Adrenal gland (tissue), 9 donors: ENCODE measurements at regions not wholly inside any gene's neighbourhood (a gene's known extent, or its start where the extent isn't known, plus 50 kb on each side); places are given as distances from the start of the nearest gene placed in this dataset.
"Not testable (repeated sequence)": the region's sequence is repeated elsewhere in the genome, so short reads cannot be mapped to it uniquely, and the experiment has no call there.

ENCODE experiments used
- DNase-seq, 7 donors: peaks; one replicate each; pipeline ENCODE4 v3.0.0-alpha.2; 2019 to 2020
- H3K27ac ChIP-seq, 5 donors: fragments of 200-600 bp; sonication (generic) in 4 of 5; 1 replicate in 3 of 5; 2 replicates in 2 of 5; pipeline versions ENCODE4 v1.5.1 to v1.8.0; 2016 to 2020; ENCODE audit warnings: mild to moderate bottlenecking in 1 of 5
- H3K27me3 ChIP-seq: fragments of 200-600 bp; 2 replicates; pipeline ENCODE4 v1.8.0; 2021
- H3K36me3 ChIP-seq, 2 donors: fragments of 200-600 bp; replicated peaks in 1 of 2; 1 replicate in 1 of 2; 2 replicates in 1 of 2; pipeline versions ENCODE4 v1.5.1 to v1.8.0; 2018 to 2022
- H3K4me1 ChIP-seq, 2 donors: fragments of 200-600 bp; replicated peaks in 1 of 2; 1 replicate in 1 of 2; 2 replicates in 1 of 2; pipeline versions ENCODE4 v1.5.1 to v1.8.0; 2018 to 2021
- H3K4me3 ChIP-seq, 4 donors: fragments of 200-600 bp; sonication (generic) in 3 of 4; one replicate each; pipeline ENCODE4 v1.5.1; 2016 to 2018
- H3K9me3 ChIP-seq, 3 donors: fragments of 200-600 bp; sonication (generic) in 1 of 3; replicated peaks in 1 of 3; 1 replicate in 2 of 3; 2 replicates in 1 of 3; pipeline versions ENCODE4 v1.5.1 to v1.8.0; 2016 to 2021
- POLR2A ChIP-seq, 2 donors: fragments of 450-650 bp; IDR thresholded peaks; one replicate each; pipeline ENCODE4 v1.6.1; 2017; ENCODE audit warnings: antibody characterized with exemption in 2 of 2, mild to moderate bottlenecking in 2 of 2, moderate library complexity in 1 of 2
- WGBS, 4 donors: extraction: QIAGEN DNeasy Blood & Tissue Kit in 2 of 4; methylation state at CpG; one replicate each; pipeline versions ENCODE4 v1.1.5 to v1.1.7; 2013 to 2017; 5-methylcytosine and 5-hydroxymethylcytosine counted together
- intact Hi-C, 2 donors: fragments of 100-400 bp; cut with DNase I; formaldehyde crosslinking; loops; one replicate each; pipeline versions ENCODE4 v1.14.1 to v1.15.0; 2022 to 2023
- TF ChIP-seq, protein P1 (sequence below), 6 experiments: fragments of 450-650 bp in 4 of 6; fragments of 200-600 bp in 2 of 6; sonication (generic) in 1 of 6; IDR thresholded peaks; 1 replicate in 5 of 6; 2 replicates in 1 of 6; pipeline versions ENCODE4 v1.5.1 to v1.8.0; 2016 to 2021; ENCODE audit warnings: antibody characterized with exemption in 6 of 6, mild to moderate bottlenecking in 2 of 6, moderate library complexity in 1 of 6
- donor health status: healthy with polysubstance abuse.
- donor health status: Bipolar disorder and iron deficiency.
- donor health status: DM: yes; HTN: yes; CAD: no.
- donor health status: DM: no; HTN: no; CAD: no.
- donor health status: DM: no; HTN: no; CAD: no.

DNA sequence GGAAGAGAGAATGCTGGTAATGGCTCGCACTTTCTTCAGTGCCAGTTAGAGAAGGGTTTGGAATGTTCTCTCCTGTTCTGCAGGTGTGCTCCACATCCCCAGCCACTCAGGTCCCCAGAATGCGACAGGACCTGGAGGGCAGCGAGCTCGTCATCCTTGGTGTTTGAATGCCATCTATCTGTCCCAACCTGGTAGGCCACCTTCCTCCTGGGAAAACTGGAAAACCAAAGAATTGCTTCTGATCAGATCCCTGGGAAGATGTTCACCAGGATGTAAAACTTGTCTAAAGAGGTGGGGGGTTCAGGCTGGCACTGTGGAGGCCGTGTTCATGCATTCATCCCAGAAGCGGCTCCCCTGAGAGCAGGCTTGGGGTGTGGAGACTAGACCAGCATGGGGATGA, 379.5 kb downstream of the GLRX3 start:
- Histone ChIP-seq H3K36me3 (no peaks in the 10 kb centered on the region), H3K4me3 (no peak overlapping the region), H3K4me1 (no peaks in the 10 kb centered on the region), H3K9me3 (no peaks in the 10 kb centered on the region), H3K27me3 (peaks cover 10% of the 10 kb centered on the region), H3K27ac (no peak overlapping the region)
- no peak for DNase-seq
- TF ChIP-seq, protein P1, sequence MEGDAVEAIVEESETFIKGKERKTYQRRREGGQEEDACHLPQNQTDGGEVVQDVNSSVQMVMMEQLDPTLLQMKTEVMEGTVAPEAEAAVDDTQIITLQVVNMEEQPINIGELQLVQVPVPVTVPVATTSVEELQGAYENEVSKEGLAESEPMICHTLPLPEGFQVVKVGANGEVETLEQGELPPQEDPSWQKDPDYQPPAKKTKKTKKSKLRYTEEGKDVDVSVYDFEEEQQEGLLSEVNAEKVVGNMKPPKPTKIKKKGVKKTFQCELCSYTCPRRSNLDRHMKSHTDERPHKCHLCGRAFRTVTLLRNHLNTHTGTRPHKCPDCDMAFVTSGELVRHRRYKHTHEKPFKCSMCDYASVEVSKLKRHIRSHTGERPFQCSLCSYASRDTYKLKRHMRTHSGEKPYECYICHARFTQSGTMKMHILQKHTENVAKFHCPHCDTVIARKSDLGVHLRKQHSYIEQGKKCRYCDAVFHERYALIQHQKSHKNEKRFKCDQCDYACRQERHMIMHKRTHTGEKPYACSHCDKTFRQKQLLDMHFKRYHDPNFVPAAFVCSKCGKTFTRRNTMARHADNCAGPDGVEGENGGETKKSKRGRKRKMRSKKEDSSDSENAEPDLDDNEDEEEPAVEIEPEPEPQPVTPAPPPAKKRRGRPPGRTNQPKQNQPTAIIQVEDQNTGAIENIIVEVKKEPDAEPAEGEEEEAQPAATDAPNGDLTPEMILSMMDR (IDR thresholded peaks at IDR 0.05) = no peak
- intact Hi-C loops = no loop called here
- 77 to 83% (median 81%) methylated on average over 5 to 6 of the region's 6 CpGs for WGBS, 4 donors

DNA sequence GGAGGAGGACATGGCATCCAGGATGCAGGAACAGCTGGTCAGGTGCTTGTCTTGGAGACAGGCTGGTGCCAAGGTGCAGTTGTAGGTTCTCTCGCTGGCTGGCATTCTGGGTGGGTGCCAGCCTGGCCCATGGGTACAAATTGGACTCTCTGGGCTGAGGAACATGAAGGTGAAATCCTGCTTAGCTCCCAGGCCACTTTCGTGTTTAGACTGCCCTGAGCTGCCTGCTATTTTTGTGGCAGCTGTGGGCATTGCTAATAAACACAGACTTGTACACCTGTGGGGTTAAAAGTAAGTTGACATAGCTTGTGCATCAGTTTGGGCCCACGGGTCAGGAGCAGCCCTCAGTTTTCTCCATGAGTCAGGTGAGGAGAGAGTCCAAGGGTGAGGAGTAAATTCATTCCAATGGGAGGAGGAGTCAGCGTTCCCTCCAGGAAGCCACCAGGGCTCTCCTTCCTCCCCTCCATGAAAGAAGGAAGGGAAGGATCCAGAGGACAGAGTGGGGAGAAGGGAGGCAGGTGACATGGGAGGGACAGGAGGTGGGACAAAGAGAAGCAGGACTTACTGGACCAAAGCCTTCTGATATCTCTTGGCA, 380.0 kb downstream of the GLRX3 start:
- TF ChIP-seq POLR2A (IDR thresholded peaks at IDR 0.05) = no peak
- TF ChIP-seq, protein P1 (IDR thresholded peaks at IDR 0.05) = no peak
- 65 to 73% (median 70%) methylated on average over 3 to 4 of the region's 4 CpGs for WGBS, 4 donors
- intact Hi-C loops = no loop called here

GRCh38 chr10:130518921-130519320, 382.7 kb downstream of the GLRX3 start:
- H3K27ac ChIP-seq, H3K4me1 ChIP-seq, H3K27me3 ChIP-seq, H3K36me3 ChIP-seq, H3K4me3 ChIP-seq, H3K9me3 ChIP-seq, DNase-seq, intact Hi-C loops: not testable (repeated sequence)
- 89 to 97% (median 94%) methylated on average over 3 to 6 of the region's 13 CpGs for WGBS, 4 donors

More for the DNA sequence above, 380.0 kb downstream of the GLRX3 start:
- DNase-seq = no peak
- H3K4me3 ChIP-seq = no peak overlapping the region
- H3K9me3 ChIP-seq = no peaks in the 10 kb centered on the region
- H3K27ac ChIP-seq = no peak overlapping the region
- no peaks in the 10 kb centered on the region for H3K4me1 ChIP-seq
- no peaks in the 10 kb centered on the region for H3K36me3 ChIP-seq
- H3K27me3 ChIP-seq = peaks cover 10% of the 10 kb centered on the region

DNA sequence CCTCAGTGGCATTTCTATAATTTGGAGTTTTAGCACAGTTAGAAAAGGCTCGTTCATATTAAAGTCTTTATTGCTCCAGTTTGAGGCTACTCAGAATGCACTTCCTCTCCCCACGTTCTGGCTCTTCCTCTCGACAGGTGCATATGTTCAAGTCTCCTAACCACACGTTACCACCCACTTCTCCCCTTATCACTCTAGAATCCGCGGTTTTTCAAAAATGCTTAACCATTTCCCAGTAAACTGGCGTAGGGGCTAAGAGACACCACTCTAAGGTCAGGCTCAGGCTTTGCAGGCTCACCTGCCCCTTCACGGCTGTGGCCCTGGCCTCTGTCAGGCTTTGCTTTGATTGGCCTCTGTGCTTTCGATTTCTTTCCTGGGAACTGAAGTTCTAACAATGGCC, 383.6 kb downstream of the GLRX3 start:
- DNase-seq = no peak
- H3K27me3 ChIP-seq = peaks cover 4% of the 10 kb centered on the region
- H3K9me3 ChIP-seq = no peaks in the 10 kb centered on the region
- TF ChIP-seq POLR2A (IDR thresholded peaks at IDR 0.05) = no peak
- TF ChIP-seq, protein P1 (IDR thresholded peaks at IDR 0.05) = no peak
- H3K4me3 ChIP-seq = no peak overlapping the region
- intact Hi-C loops = no loop called here
- H3K4me1 ChIP-seq = no peaks in the 10 kb centered on the region
- 78 to 80% (median 79%) methylated on average over 9 of the region's 9 CpGs for WGBS, 4 donors
- H3K27ac ChIP-seq = no peak overlapping the region
- H3K36me3 ChIP-seq = no peaks in the 10 kb centered on the region

DNA sequence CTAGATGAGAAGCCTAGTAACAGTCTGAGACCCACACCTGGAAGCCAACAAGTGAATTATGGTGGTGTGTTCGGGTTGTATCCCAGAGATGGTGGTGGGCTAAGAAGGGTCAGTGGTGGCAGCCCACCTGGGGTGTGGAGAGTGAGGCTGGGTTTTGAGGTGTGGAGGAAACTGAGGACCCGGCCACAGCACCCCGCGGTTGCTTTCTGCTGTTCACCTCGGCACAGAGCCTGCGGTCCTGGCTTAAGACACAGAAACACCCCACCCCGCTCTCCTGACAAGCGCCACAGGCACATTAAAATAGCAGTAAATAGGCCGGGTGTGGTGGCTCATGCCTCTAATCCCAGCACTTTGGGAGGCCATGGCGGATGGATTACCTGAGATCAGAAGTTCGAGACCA, 395.1 kb downstream of the GLRX3 start:
- Histone ChIP-seq H3K4me3 (no peak overlapping the region), H3K36me3 (no peaks in the 10 kb centered on the region), H3K4me1 (no peaks in the 10 kb centered on the region), H3K27ac (no peak overlapping the region), H3K9me3 (no peaks in the 10 kb centered on the region), H3K27me3 (no peaks in the 10 kb centered on the region)
- DNase-seq = no peak
- TF ChIP-seq, protein P1 (IDR thresholded peaks at IDR 0.05) = no peak
- TF ChIP-seq POLR2A (IDR thresholded peaks at IDR 0.05) = no peak
- intact Hi-C loops = no loop called here
- WGBS, 4 donors = 81 to 90% (median 87%) methylated on average over 10 to 11 of the region's 11 CpGs
